RPMI8226 (cell line): ENCODE measurements at regions not wholly inside any gene's neighbourhood (a gene's known extent, or its start where the extent isn't known, plus 50 kb on each side); places are given as distances from the start of the nearest gene placed in this dataset.

ENCODE experiments used
- DNase-seq: peaks from one replicate; pipeline ENCODE4 v3.0.0-alpha.2; 2015

DNA sequence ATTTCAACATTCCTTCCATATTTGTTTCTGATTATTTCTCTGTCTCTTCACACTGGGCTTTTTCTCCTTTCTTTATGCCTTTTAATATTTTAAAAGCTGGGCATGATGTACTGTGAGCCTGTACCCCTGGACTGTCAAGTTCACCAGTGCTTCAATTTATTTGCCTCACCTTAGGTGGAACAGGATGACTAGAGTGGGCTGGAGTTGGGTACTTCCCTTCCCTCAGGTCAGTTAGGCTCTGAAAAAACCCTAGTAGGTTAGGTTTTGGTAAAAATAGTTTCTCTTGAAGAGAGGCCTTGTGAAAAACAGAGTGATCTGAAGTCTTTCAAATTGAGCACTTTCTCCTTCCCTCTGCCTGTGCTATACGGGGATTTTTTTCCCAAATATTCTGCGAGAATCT lies 163.0 kb upstream of the LYPLAL1 start:
- no peak for DNase-seq

DNA sequence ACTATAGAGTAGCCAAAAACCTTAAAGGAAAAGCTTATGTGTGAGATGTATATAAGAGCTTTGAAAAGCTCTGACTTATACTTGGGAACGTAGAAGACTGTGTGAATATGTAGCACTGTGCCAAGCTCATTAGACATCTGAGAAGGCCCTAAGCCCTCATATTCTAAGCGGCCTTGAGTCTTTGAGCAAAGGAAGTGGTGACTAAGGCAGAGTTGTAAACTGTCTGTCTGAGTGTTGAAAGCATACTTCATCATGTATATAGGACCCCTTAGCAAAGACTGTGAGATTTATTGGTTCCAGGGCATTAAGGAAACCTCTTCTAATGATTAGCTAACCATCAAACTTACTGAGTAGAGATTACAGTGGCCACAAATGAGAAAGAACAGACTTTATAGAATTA lies 153.3 kb upstream of the LYPLAL1 start:
- no peak for DNase-seq

DNA sequence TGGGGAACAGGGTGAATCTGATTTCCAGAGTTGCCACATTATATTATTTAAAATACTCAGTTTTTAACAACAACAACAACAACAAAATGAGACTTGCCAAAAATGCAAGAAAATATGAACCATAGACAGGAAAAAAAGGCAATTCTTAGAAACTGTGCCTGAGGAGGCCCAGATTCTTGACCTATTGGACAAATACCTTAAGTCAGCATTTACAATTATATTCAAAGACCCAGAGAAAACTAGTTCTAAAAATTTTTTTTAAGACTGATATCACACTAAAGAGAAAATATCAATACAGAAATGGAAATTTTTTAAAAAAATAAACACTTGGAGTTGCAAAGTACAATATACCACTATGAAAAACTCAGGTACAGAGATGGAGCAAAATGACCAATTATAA lies 152.8 kb upstream of the LYPLAL1 start:
- no peak for DNase-seq

DNA sequence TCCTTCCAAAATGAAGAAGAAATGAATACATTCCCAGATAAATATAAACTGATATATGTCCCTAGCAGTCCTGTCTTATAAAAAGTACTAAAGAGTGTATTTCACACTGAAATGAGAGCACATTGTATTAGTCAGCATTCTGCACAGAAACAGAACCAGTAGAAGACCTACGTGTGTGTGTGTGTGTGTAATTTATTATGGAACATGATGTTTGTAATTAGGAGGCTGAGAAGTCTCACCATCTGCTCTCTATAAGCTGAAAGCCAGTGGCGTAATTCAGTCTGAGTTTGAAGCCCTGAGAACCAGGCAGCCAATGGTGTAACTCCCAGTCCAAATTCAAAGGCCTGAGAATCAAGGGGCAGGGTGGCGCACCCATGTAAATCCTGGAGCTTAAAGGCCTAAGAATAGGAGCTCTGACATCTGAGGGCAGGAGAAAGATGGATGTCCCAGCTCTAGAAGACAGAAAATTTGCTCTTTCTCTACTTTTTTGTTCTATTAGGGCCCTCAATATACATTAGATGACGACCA lies 146.5 kb upstream of the LYPLAL1 start:
- DNase-seq: no peak

DNA sequence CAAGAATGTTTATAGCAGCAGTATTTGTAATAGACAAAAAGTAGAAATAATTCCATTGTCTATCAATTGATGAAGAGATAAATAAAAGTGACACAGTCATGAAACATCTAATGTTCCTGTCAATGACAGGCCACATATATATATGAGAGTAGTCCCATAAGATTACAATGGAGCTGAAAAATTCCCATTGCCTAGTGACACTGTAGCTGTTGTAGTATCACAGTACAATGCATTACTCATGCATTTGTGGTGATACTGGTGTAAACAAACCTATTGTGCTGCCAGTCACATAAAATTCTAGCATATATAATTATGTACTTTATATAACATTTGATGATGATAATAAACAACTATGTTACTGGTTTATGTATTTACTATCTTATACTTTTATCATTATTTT lies 141.9 kb upstream of the LYPLAL1 start:
- DNase-seq: no peak

DNA sequence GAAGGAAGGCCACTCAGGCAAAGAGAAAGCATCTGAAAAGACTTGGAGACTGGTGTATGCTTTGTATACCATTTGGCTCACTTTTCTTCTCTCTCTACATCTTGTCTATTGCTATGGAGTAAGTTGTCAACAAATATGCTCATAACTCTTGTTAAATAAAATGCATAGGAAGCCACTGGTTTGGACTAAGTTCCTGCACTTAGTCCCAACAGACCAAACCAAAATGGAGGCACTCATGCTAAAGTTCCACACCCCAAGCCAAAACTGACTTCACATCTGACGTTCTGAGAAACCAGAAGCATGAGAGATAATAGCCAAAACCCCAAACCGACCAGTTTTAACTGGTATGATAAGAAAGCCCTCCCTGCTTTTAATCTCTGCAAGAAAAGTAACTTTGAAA lies 135.3 kb upstream of the LYPLAL1 start:
- DNase-seq: no peak

DNA sequence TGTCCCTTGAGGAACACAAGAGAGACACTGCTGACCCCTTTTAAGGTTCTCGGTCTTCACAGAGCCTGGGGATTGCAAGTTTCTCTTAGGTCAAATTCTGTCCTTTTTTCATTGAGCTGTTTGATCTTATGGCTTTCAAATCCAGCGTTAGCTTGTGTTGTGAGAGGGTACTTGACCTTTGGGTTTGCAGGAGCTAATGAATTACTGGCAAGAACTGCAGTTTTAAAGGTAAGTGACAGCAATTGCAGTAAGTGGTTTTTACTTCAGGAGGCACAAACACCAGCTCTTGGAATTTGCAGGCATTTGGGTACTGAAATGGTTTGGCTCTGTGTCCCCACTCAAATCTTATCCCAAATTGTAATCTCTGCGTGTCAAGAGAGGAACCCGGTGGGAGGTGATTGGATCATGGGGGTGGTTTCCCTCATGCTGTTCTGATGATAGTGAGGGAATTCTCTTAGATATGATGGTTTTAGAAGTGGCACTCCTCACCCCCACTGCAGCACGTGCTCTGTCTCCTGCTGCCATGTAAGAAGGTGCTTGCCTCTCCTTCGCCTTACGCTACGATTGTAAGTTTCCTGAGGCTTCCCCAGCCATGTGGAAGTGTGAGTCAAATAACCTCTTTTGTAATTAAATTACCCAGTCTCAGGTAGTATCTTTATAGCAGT lies 134.5 kb upstream of the LYPLAL1 start:
- no peak for DNase-seq

DNA sequence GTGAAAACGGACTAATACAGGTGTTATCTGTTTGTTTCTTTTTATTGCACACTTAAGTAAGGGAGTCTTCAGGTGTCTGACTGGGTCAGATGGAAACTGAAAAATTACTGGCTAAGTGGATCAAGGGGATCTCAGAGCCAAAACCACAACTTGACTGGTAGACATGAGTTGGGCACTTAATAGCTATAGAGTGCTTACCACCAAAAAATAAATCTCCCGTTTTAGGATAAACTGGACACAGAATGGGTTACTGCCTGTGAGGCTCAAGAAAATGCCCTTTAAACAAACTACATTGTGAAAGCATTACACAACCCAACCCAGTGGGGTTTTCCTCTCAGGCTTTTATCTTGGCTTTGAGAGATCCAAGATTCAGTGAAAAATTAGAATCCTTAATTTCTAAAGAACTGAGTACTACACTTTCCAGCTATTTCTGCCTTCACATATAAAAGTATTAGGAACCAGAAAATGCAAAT lies 134.0 kb upstream of the LYPLAL1 start:
- DNase-seq: no peak

DNA sequence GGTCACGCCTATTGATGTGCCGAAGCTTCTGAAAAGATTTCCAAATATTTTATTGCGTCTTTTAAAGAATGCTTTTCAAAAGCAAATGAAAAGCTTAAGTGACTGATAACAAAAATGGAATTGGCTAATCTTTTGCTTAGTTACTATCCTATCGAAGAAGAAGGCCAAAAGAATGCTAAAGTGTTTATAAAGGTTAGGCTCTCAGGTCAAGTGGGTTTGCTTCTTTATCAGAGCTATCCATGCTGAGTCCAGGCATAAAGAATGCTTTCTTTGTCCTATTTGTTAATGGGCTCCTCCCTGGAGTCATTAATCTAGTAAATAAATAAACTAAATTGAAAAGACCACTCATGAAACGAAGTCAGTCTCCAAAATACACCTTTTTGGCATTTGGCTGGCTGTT lies 133.4 kb upstream of the LYPLAL1 start:
- DNase-seq: no peak

DNA sequence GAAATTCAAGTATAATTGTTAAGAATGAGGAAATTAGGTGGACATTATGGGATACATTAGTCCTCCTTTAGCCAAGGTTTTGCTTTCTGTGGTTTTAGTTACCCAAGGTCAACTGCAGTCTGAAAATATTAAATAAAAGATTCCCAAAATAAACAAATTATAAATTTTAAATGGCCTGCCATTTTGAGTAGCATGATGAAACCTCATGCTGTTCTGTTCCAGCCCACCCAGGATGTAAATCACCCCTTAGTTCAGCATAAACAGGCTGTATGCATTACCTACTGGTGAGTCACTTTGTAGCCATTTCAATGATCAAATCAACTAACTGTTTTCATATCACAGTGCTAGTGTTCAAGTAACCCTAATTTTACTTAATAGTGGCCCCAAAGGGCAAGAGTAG lies 132.5 kb upstream of the LYPLAL1 start:
- no peak for DNase-seq

DNA sequence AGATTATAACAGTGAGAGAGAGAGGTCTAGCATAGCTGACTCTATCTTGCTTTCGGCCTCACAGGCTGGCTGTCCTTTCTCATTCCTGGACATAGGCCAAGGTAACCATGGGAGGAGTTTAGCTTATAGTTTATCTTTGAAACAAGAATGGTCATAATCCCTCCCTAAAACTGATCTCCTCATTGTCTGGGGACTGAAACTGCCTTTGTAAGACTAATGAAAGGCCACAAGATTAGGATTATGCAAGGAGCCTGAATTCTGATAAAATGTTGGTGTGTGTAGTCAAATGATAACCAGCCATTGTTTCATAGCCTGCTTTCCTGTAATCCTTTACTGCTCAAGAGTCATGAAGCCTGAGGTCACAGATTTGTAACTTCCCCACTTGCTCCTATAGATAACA lies 131.9 kb upstream of the LYPLAL1 start:
- no peak for DNase-seq

DNA sequence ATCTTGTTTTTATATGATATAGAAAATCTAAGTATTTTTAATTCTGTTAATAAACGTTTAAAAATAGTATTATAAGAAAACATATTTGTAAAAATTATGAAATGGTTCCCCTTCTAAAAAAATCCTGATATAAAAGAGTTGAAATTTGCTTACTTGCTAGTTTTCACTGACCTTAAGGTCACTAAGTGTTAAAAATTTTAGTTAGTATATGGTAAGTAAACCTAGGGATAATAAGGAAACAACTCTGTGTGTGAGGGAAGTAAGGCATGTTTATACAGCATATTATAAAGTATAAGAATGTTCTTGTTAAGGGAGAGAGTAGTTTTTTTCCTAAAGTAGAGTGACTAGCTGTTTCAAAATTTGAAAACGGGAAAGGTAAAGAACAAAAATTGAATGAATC lies 130.9 kb upstream of the LYPLAL1 start:
- DNase-seq: no peak

DNA sequence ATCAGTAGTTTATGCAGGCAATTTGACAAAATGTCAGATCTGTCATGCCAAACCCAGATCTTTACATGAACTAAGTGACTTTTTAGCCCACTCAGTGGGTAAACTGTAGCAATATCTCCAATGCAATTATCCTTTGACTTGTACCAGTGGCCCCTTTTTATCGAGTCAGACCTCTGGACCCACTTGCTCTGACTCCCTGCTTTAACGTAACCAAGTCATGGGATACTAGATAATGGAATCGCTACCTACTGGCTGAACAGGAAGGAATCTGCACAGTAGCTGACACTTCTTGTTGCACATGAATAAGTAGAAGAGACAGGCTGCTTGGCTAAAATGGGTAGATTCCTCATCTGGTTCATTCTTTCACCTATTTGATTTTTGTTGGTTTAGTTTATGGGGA lies 128.4 kb upstream of the LYPLAL1 start:
- no peak for DNase-seq

DNA sequence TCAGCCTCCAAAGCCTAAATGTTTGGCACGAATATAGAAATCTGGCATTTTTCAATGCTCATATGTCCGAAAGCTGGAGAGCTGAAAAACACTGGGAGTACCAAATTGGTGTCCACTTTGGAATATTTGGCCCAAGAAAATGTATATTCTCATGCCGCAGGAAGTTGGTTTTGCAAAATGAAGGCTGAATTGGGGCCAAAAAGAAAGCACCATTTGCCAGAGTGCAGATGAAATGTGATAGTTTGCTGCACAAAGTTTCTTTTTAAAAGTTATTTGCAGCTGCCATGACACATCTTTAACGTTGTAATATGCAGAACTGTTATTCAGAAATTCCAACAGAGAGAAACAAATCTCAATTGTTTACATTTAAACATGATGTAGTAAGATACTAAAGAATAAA lies 124.2 kb upstream of the LYPLAL1 start:
- no peak for DNase-seq

DNA sequence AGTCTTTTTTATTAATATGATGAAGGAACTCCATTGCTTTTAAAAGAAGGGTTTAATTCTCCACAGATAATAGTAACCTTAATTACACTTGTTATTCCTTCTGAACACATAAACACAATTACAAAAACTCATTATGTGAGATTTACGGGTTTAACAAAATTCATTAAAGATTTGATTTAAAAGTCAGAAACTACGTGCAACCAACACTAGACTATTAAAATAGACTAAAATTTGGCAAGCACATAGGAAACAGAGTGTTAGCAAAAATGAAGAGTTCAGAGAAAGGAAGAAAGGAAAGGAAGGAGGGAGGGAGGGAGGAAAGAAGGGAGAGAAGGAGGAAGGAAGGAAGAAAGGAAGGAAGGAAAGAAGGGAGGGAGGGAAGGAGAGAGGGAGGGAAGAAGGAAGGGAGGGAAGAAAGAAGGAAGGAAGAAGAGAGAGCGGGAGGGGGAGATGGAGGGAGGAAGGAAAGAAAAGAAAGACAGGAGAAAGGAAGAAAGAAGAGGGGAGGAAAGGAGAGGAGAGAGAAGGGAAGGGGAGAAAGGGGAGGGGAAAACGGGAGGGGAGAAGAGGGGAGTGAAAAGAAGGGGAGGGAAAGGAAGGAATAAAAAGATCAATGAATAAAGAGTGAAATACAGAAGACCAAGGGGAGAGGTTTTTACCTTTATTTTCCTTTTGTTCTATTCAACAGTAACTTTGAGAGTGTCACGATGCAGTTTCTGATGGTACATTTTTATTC lies 123.4 kb upstream of the LYPLAL1 start:
- DNase-seq: no peak

DNA sequence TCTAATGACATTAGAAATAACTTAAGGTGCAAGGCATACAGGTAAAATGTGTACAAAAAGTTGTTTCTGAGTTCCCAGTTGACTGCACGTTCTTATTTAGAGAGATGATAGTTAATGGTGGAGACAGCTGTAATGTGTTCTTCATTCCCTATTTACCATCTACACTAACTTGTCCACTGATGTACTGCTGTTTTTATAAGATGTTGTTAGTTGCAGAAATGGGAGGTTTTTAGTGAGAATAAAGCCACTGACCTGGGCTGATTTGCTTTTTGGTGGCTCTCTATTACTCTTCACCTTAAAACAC lies 122.9 kb upstream of the LYPLAL1 start:
- no peak for DNase-seq

DNA sequence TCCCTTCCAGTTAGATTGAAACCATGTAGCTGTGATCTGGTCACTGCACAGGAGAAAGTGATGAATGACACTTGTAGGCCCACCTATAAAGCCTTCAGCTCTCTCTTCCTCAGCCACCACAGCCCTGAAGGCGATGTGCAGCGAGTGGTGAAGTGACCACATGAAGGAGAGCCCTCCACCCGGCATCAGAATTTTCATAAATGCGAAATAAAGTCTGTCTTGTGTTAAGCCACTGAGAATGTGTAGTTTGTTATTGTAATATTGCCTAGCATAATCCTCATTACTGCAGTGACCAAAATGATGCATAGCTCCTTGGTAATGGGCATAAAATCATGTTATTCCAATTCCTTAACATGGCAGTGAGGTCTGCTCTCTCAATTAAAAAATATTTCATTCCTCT lies 122.1 kb upstream of the LYPLAL1 start:
- DNase-seq: no peak

DNA sequence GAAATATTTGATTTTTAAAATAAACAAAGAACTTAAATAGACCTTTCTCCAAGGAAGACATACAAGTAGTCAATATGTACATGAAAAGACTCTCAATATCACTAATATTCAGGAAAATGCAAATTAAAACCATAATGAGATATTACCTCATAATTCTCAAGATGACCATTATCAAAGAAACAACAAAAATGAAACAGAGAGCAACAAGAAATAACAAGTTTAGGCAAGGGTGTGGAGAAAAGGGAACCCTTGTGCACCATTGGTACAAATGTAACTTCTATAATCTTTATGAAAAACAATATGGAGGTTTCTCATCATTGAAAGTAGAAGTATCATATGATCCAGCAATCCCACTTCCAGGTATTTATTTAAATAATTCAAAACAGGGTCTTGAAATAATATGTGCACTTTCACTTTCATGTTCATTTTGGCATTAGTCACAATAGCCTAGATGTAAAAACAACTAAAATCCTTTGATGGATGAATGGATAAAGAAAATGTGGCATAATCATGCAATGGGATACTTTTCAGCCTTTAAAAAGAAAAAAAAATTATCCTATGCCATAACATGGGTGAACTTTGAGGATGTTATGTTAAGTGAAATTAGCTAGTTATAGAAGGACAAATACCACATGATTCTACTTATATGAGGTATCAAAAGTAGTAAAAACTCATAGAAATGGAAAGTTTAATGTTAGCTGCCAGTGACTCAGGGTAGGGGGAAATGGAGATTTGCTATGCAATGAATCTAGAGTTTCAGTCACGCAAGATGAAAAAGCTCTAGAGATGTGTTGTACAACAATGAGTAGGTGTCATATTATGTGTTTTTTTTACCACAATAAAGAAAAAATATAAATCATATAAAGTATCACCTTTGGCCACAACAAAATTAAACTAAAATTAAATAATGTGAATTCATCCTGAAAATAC lies 114.5 kb upstream of the LYPLAL1 start:
- DNase-seq: no peak

DNA sequence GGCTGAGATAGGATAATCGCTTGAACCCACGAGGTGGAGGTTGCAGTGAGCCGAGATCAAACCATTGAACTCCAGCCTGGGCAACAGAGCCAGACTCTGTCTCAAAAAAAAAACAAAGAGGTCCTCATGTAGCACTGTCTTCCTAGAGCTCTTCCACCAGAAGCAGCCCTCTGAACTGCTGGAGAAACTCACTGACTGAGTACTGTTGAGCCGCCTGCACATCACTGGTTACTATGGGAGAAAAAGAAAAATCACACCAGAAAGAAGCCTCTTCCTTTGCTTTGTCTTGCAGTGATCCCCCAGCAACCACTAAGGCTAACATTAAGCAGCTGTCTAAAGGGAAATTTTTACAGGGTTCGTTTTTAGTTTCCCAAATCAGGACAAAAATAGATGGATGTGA lies 112.9 kb upstream of the LYPLAL1 start:
- no peak for DNase-seq

DNA sequence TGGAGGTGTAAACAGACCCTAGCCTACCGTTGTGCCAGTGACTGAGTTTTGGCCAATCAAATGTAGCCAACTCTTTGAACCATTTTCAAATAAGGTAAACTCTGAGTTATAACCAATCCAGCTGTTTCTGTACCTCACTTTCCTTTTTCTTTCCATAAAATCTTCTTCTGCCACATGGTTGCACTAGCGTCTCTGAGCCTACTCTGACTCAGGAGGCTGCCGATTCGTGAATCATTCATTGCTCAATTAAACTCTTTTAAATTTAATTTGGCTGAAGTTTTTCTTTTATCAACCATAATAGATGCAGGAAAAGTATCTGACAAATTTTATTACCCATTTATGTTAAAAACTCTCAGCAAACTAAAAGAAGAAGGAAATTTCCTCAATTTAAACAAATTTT lies 111.5 kb upstream of the LYPLAL1 start:
- no peak for DNase-seq

DNA sequence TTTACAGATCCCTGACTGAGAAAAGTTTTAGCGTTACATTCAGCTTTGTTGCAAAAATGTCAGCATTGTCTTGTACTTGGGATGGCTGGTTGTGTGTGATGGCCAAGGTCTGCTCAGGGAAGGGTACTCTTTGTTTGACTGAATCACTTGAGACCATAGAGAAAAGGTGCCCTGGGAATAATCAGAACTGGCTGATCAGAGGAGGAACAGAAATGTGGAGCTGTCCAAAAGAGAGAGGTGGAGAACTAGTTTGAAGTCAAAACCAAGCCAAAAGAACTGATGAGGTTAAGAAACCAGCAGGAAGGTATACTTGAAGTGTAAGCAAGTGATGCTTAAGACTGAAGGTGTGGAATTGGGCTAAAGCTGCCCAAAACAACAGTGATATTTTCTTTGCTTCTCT lies 107.6 kb upstream of the LYPLAL1 start:
- no peak for DNase-seq

DNA sequence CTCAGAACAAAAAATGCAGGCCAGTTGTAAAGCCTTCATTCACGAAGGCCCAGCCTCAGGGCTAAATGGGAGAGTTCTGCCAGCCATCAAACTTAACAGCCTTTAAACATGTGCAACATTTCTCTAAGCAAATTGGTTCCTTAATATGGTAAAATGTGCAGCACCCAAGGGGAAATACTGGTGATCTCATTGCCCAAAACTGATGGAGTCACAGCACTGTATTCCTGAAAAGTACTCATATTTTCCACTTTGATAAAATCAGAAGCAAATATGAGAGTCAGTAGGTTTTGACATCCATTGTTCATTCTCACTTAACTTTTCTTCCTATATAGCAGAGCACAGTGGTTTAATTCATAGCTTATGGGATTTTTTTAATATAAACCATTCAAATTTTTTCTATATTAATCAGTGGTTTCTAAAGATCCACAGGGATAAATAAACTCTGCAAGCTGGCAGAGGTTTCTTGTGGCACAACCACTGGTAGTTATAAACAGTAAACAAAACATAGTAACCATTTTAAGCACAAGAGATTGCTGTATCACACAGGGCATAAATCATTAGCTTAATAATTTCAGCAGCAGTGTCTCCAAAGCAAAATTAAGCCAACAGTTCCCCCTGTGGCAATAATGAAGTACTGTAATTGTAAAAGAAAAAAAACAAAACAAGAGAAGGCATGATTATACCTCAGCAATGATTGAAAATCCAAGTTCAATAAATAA lies 106.9 kb upstream of the LYPLAL1 start:
- no peak for DNase-seq

DNA sequence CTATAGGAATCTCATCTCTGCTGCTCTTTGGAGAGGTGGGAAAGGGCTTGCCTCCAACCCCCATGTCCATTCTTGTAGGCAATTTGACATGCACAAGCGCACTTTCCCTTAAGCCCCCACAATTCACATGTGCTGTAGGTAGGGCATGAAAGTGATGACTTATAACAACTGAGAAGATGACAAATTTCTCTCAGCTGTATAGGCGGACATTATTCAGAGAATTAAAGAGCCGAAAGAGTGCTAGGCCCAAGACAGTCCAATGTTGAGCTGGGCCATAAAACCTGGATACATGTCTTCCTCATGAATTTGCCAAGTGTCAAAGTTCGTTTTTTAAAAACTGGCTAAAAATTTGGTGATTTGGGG lies 106.3 kb upstream of the LYPLAL1 start:
- DNase-seq: no peak
